Right hindlimb (tissue), 1 donor: ENCODE measurements at regions not wholly inside any gene's neighbourhood (a gene's known extent, or its start where the extent isn't known, plus 50 kb on each side); places are given as distances from the start of the nearest gene placed in this dataset.
A peak's percentile ranks its signal among the peaks of the same experiment; 100 is the strongest.
"Not testable (repeated sequence)": the region's sequence is repeated elsewhere in the genome, so short reads cannot be mapped to it uniquely, and the experiment has no call there.

Experiments used
- DNase-seq: peaks from one replicate; pipeline ENCODE4 v3.0.0-alpha.2; 2018

DNA sequence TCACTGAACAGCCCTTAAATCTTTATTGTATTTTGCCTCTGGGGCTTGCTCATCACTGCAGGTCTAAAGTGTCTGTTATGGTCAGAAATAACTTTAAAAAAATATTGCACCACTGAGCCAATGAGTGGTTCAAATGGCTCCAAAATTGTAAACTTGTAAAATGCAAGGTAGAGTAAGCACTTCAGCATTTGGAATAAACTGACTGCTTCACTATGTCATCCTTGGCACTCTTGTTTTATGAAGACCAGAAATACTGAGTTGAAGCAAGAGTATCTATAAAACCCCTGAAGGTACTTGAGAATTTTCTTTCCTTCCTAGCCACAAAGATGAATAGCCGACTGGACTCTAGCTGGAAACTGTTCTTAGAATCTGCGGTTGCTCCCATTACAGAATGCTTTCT, 390.3 kb upstream of the DPH6 start:
- DNase-seq = no peak

DNA sequence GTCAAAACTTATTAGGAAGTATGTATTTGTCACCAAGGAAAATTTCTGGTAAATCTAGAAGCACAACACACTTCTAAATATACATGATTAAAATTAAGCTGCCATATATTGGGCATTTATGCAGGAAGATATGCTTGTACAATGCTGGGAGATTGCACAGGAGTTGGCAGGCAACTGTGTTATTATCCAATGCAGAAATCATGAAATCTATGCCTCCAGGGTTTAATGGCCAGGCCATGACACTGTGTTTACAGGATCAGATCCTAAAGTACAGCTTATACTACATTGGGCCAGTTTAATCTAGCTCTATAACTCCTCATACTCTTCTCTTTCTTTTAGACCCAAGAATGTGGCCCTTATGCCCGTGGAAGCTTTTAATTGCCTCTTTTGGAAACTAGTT, 391.4 kb upstream of the DPH6 start:
- no peak for DNase-seq

DNA sequence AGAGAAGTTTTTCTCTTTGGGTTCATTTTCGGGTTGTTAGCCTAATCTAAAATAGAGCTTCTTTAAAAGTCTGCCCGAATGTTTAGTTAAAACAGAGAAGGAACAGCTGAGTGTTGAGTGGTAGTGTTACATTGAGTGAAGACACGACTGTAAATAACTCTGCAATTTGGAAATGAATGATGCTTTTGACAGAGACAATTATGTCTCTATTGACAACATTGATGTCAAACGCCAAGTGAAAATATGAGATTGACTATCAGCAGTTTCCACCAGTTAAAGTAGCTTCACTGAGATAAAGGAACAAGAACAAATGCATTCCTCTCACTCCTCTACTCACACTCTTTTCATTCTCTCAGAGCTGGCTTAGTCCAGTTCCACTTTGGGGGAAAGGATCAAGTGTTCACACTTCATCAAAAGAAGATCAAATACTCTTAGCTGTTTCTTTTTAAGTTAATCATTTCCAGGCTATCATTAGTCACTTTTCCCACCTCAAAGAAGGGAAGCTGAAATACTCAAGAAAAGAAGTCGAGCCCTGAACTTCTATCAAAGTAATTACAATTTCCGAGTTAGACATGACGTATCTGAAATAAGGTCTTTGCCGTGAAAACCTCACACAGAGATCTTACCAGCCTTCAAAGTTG, 399.1 kb upstream of the DPH6 start:
- DNase-seq = no peak

DNA sequence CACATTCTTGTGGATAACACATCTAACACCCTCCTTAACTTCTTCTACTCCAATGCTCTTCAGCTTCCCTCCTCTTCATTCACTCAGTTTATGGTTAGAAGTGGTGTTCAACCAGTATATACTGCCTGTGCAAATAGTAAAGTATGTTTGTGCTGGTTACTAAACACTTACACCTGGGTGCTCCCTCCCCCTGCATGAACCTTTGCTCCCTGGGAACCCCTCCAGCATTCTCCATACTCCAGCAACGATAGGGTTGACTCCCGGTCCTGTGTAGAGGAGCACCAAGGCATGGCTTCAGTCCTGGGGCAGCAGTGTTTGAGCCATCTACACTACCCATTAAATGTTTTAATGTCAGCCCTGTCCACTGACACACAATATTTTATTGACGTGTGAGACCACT, 407.5 kb upstream of the DPH6 start:
- DNase-seq = no peak

DNA sequence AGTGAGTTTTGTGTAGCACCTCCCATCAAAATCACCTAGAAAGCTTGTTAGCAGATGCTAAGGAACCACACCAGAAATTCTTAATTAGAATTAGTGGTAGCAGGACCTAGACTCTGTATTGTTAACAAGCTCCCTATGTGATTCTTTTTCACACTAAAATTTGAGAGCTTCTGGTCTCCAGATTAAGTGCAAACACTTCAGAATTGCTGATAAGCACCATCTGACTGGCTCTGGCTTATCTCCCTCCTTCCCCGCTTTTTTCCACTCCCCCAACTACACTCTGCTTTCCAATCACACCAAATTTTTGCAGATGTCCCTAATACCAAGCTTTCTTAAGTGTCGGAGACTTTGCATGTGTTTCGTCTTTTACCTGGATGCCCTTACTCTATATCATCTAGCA, 410.1 kb upstream of the DPH6 start:
- DNase-seq = no peak

DNA sequence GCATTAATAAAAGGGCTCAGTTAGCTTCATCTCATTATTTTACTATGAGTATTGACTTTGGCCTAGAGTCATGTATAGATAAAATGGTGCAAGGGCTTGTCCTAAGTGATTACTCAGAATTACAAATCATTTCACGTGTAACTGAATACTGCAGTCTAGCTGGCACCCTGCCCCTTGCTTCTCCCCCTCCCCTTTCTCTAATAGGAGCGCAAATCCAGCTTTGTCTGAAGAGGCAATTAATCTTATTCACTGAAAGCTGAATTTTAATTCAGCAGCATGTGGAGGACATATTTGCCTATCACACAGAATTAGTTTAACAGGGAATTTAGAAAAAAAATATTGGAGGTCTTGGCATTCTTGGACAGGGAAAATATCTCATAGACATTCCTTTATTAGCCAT, 412.1 kb upstream of the DPH6 start:
- no peak for DNase-seq

DNA sequence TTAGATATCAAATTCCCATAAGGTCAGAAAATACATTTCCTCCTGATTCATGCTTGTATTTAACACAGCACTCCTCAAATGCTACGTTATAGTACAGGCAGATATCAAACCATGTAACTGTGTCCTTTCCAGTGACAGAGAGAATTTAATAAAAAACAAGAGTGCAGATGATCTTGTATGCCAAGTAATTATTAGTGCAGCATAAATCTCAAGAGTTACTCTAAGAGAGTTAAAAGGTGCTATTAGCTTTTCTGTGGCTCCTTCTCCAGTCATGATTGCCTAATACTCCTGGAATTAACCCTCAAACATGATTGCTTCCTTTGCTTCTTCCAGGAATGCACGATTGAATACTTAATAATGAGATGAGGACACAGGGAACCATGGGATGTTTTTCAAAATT, 413.0 kb upstream of the DPH6 start:
- no peak for DNase-seq

DNA sequence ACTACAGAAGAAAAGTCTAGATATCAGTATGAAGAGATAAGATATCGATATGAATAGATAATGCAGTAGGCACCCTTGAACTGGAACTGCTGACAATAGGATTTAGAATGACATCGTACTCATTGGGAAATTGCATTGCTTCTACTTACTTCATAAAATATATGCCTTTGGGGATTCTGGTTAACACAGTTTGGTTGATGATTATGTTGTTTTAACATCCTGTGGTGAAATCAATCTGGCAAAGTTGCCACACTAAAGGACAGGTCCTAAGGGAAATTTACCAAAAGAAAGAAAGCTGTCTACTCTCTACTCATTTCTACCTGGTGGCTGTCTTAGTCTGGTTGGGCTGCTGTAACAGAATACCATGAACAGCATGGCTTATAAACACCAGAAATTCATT, 417.4 kb upstream of the DPH6 start:
- DNase-seq = no peak

DNA sequence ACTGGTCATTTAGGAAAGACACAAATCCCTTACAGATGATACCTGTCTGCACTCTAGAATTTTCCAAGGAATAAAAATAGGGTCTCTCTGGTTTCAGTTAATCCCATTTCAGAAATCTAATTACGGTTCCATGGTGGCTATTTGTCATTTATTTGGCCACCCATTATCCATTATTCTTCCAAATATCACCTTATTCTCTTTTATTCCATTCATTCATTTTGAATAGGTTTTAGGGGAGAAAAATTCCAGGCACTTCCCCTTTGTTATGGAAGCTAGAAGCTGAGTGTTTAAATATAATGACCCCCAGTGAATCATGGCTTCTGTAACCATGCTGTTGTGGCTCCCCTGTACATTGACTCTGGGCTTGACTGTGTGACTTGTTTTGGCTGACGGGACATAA, 420.8 kb upstream of the DPH6 start:
- DNase-seq = no peak

DNA sequence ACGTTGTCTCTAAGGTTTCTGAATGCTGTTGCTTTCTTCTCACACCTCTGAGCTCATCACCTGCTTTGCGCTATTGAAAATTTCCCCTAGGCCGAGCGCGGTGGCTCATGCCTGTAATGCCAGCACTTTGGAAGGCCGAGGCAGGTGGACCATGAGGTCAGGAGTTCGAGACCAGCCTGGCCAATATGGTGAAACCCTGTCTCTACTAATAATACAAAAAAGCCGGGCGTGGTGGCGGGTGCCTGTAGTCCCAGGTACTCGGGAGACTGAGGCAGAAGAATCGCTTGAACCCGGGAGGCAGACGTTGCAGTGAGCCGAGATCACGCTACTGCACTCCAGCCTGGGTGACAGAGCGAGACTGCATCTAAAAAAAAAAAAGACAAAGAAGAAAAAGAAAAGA, 422.0 kb upstream of the DPH6 start:
- DNase-seq = not testable (repeated sequence)

DNA sequence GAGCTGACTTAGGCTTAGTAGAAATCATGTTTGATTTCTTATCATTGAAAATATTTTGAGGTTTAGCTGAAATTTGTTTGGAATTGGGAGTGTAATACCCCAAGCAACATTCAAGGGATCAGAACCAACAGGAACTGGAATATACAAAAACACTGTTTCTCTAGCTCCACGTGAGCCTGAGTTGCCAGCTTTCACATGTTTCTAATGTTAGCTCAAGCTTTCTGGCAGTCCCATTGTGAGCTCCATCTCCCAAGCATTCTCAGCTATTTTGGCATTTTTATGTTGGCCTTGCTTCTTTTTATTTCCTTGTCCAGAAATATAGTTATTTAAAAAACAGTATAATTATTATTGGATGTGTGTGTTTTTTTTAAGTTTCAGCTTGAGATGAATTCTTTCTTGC, 427.1 kb upstream of the DPH6 start:
- no peak for DNase-seq

DNA sequence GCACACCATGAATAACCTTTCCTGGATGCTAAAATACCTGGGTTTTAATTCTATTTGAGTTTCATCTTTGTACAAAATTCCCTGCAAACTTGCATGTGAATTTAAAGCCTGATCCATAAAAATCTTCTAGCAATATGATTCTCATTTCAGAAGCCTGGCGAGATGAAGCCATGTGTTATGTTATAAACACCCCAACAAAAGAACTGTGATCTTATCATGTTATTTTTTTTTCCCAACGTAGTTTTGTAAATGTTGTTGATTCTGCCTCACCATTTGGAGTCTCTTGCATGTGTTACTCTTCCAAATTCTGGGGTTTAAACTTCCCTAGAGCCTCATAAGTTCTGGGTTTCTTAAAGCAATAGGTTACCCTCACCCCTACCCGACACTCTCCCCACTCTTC, 428.1 kb upstream of the DPH6 start:
- DNase-seq = no peak

DNA sequence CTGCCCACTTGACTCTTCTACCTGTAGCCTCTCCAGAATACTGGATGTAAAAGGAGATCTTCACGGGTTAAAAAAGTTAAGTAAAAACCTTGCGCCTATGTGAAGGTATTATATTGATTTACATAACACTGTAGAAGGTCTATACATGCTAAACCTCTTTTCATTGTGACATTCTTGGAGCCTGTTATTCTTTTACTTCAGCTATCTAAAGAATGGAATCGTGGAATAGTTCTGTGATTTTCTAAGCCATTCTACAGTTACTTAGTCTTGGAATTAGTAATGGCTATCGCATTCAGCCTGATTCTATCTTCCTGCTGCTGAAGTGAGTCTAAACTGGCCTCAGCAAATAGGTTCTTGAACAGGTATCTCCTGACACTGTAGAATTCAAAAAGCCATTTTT, 430.0 kb upstream of the DPH6 start:
- DNase-seq = no peak

DNA sequence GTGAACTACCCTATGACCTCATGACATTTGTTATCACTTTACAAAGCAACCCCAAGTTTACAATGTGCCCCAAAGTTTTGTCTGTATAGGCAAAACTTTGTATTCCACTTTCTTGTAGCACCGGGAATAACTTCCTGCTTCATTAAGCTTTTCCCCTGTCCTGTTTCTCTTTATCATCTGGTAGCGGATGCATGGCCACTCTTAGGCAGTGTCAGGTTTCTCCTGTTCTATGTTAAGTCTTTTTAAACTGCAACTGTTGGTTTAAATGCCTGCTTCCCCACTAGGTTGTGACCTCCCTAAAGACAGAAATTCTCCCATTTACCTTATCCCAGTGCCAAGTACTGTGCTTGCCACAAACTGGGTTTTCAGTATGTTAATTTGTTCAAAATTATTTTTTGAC, 433.6 kb upstream of the DPH6 start:
- no peak for DNase-seq

DNA sequence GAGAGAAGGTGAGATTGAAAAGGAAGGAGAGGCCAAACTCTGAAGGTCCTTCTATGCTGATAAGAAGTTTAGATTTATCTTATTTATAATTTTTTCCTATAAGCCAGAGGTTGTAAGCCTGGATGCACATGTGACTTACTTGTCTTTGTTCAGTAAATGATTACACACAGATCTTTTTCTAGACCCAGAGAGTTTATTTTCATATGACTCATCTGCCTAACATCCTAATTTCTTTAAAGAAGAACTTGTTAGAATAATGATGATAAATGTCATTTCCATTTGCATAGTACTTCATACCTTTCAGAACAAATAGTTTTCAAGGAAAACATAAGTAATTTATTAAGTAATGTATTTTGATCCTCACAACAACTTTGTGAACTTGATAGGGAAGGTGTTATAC, 434.8 kb upstream of the DPH6 start:
- no peak for DNase-seq

DNA sequence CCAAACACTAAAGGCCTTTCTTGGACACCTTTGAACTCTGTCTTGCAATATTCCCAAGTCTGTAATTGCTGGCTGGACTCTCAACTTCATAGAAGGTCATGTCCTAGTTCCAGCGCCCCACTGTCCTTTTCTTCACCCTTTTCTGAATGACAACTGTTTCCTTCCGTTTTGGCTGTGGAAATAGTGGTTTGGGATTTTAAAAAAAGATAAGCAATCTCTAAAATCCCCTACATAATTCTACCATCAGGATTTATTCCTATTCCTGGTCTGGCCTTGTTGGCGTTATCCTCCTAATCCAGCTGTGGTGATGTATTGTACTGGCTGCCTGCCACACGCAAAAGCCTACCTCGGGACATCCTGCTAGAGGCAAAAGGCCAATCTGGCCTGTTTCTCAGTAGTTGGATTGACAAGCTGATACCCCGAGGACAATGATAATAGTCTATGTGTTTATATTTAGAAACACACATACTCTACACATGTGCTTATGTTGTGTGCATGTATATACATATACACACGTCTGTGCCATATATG, 440.3 kb upstream of the DPH6 start:
- peak; percentile 82 for DNase-seq

DNA sequence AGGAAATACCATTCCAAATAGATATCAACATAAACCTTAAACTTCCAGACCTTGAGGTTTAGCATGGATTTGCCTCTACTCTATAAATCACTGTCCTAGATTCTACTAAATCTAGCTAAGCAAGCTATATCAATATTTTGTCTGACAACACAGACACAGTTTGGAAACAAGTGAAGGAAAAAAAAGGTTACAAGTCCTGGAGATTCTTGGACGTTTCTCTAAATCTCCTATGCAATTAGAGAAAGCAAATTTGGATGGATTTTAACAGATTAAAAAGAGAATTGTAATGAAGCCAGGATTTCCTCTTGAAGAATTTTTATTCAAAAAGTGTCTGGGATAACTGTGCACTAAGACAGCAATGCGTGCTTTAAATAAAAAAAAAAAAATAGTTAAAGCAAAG, 441.1 kb upstream of the DPH6 start:
- DNase-seq = no peak

DNA sequence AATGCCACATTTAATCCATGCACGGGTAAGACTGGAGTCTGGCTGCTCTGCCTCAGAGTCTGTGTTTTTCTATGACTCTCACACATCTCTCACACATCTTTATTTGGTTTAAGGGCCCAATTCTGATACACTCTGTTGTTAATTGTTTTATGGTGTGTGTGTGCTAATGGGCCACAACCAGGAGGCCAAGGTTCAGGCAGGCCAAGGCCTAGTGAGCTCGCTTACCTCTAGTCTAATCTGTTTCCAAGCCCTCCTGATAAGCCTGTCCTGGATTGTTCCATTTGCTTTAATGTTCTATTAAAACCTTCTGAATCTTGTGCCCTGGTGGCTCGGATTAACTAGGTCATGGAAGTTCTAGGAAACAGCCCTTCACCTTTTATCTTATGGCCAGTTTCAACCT, 445.4 kb upstream of the DPH6 start:
- no peak for DNase-seq

DNA sequence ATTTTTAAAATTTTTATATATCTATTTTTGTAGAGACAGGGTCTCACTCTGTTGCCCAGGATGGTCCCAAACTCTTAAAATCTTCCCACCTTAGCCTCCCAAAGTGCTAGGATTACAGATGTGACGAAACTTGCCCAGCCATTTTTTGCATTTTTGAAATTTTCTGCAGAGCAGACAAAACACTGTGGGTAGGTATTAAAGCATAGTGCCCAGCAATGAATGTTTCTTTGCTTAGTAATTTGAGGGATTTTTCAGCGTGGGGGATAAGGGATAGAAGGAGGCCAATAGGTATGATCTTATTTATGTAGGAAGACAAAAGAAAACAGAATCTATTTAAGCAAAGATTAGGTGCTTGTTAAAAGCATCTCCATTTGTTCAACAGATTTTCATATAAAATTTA, 446.8 kb upstream of the DPH6 start:
- DNase-seq = no peak

DNA sequence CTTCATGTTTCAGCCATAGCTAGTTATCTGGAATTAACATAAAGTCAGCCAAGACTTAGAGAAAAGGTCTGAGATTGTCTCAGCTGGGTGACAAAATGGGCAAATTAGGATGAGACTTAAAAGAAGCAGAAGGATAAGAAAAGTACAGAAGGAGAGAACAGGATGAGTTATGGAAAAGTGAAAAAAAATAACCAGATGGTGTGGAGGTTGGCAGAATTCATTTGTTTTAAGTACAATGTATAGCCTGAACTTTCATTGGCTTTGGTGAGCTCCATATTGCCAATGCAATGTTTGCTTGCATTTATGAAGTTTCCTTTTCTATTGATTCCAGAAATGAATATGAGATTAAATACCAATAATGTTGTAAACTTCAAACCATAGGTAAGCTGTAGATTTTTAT, 447.2 kb upstream of the DPH6 start:
- no peak for DNase-seq

DNA sequence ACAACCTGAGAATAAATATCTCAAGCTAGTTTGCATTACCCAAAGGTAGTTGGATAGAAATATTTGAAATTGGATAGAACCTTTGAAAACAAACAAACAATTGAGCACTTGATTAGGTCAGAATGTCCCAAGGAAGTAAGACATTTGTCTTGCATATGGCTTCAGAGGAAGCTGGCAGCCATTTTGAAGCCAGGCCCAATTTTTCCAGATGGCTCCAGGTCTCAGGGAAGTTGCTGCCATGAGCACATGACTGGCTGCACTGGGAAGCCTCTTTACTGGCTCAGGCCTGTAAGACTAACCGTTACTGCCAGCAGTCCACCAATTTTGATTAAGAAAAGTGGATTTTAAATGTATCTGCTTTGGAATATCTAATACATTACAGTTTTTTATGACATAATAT, 448.9 kb upstream of the DPH6 start:
- DNase-seq = no peak

DNA sequence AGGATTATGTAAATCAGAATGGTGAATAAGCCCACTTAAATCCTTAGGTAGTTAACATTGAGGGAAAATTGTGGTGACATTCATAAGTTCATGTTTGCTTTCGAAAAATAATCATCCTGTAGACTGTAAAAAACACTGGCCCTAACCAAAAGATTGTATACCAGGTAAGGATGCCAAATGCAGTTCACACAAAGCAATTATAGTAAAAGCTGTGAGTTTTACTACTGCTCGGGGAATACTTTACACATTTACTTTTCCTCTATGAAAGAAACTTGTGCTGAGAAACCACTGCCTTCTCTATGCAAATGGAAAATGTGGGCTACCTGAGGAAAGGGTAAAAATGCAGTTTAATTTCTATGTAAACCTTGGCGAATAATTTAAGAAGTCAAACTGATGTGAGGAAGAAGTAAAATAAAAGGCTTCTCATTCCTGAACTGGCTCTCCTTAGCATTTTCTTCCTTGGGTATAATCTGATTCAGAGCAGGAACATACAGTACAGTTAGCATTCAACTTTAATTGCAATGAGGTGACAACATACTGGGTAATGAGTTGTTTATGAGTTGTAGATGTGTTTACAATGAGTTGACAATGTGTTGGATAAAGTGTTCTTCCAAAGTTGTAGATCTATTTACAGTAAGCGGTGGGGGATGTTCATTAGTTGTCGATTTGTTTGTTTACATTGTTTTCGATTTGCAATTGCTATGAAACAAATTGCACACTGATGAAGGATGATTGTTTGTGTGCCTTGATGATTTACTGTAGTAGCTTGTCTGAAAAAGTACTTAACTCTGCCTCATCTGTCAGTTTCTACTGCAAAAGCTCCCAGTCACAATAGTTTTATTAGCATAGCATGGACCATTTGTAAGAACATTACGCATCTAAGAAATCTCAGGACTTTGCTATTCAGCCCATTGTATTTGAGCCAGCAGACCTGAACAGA, 453.0 kb upstream of the DPH6 start:
- no peak for DNase-seq

DNA sequence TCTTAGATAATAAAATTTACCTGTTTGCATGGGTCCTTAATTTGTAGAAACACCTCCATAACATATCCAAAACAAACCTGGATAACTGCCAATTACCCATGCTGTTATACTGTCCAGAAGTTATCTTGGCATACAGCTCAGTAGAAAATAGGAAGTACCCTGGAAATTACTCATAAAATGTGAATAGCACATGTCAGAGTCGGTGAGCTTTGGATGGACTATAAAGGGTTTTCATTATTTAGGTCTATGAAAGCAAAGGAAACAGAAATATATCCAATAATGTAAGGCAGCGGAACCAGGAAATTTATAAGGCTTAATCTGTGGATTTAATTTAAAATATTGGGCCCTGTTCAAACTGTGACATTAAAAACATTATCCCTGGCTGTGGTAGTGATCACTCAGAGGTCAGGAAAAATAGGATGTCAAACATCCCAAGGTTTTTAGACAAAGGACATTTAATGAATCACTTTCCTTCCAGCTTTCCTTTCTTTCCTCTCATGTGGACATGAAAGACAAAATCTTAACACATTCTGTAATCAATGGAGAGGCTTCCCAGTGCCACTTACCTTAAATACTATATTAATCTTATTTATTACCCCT, 459.0 kb upstream of the DPH6 start:
- no peak for DNase-seq

DNA sequence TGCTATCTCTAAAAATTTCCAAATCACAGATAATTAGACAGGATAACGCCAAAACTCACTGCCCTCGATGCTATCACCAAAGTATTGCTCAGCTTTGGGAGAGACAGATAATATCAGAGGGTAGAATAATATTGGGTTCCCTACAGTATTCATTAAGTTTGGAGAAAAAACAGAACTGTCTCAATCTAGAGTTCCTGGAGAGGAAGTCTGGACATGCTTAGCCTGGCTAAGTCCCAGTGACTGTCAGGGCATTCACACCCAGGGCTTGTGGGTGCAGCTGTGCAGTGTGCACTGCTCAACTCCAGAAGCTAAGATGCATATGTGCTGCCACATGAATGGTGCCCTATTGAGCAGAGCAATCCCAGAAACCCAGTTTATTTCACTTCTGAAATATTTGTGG, 459.6 kb upstream of the DPH6 start:
- no peak for DNase-seq
